LNCAP (cell line): ENCODE measurements at regions not wholly inside any gene's neighbourhood (a gene's known extent, or its start where the extent isn't known, plus 50 kb on each side); places are given as distances from the start of the nearest gene placed in this dataset.

ENCODE experiments used
- TF ChIP-seq, protein P1 (sequence below): fragments of 450-650 bp; IDR thresholded peaks from 2 replicates; pipeline ENCODE4 v1.5.1; 2017; ENCODE audit warnings: mild to moderate bottlenecking

DNA sequence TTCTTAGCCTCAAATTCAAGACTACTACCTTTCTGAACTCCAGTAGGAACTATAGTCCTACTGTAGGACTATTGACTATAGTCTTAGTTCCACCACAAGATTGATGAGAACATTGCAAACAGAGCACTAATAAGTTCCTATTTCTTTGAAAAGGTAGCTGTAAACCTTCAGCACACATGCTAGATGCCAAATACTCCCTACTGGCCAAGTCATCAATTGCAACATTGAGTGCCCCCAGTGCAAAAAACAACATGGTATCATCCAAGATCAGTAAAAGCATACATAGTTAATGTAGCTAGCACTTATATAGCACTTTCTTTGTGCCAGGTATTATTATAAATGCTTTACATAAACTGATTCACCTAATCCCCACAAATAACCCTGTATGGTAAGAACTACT, 99.8 kb downstream of the MRPL39 start:
- TF ChIP-seq, protein P1, sequence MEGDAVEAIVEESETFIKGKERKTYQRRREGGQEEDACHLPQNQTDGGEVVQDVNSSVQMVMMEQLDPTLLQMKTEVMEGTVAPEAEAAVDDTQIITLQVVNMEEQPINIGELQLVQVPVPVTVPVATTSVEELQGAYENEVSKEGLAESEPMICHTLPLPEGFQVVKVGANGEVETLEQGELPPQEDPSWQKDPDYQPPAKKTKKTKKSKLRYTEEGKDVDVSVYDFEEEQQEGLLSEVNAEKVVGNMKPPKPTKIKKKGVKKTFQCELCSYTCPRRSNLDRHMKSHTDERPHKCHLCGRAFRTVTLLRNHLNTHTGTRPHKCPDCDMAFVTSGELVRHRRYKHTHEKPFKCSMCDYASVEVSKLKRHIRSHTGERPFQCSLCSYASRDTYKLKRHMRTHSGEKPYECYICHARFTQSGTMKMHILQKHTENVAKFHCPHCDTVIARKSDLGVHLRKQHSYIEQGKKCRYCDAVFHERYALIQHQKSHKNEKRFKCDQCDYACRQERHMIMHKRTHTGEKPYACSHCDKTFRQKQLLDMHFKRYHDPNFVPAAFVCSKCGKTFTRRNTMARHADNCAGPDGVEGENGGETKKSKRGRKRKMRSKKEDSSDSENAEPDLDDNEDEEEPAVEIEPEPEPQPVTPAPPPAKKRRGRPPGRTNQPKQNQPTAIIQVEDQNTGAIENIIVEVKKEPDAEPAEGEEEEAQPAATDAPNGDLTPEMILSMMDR, result no peak

DNA sequence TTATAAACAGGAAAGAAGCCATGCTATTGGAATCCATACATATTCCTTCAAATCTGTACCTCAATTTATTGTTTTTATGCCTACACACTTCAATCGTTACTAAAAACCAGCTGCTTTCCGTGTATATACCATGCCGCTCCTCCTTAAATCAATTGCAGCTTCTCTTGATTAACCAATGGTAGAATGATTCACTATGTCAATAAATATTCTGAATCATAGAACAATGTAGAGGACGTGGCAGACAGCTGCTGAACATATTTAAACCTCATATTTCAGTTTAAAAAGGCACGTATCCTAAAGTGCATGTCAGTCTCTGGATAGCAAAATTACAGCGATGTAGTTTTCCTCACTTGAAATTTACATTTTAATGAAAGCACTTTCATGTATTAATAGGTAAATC, 100.4 kb downstream of the MRPL39 start:
- TF ChIP-seq, protein P1, result no peak

DNA sequence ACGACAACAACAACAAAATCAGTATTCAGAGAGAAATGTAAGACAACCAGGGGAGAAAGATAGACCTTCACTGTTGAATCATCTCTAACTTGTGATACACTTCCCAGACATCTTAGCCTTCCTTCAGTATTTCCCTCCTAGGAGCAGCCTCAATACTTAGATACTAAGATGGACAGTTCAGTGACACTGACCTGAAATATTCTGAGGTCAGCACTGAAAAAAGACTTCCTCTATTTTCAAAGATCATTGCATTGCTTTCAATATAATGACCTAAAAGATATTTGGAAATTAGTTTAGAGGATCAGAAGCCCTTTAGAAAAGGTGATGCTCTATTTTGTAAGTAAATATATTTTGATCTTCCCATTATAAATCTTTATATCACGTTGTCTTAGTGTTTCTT, 101.0 kb downstream of the MRPL39 start:
- TF ChIP-seq, protein P1, result no peak

DNA sequence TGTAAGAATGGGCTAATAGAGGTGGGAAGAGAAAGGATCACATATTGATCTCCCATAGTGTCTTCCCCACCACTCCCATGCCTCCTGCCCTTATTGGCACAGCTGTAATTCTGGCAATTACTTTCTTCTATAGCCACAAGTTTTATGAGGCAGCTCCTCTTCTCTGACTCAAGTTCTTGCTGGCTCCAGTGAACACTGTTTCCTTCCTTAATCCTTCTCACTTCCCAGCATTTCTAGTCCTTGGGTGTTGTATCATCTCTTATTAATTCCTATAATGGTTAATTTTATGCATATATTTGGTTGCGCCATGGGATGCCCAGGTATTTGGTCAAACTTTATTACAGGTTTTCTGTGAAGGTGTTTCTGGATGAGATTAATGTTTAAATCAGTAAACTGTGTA, 103.3 kb downstream of the MRPL39 start:
- TF ChIP-seq, protein P1, result no peak

DNA sequence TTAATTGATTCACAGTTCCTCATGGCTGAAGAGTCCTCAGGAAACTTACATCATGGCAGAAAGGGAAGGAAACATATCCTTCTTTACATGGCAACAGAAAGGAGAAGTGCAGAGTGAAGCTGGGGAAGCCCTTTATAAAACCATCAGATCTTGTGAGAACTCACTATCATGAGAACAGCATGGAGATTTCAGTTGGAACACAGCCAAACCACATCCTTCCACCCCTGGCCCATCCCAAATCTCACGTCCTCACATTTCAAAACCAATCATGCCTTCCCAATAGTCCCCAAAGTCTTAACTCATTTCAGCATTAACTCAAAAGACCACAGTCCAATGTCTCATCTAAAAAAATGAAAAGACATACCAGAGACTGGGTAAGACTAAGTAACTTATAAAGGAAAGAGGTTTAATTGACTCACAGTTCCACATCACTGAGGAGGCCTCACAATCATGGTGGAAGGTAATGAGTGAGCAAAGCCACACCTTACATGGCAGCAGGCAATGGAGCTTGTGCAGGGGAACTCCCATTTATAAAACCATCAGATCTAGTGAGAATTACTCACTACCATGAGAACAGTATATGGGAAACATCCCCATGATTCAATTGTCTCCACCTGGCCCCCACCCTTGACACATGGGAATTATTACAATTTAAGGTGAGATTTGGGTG, 105.2 kb downstream of the MRPL39 start:
- TF ChIP-seq, protein P1, result no peak

DNA sequence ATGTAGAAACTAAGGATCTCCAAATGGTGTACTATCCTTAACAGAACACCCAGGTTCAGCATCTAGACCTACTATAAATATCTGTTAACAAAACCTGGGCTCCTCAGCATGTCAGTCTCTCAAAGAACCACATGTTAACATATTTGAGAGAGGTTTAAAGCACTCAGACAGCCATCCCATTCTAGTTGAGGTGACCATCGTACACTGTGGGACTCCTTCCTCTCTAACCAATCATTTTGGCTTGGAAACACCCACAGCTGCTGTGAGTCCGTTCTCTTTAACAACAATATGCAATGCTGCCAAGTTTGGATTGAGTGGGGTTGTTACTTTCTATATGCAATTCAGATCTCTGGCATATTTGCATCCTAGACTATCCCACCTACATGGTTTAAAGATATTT, 105.8 kb downstream of the MRPL39 start:
- TF ChIP-seq, protein P1, result no peak

DNA sequence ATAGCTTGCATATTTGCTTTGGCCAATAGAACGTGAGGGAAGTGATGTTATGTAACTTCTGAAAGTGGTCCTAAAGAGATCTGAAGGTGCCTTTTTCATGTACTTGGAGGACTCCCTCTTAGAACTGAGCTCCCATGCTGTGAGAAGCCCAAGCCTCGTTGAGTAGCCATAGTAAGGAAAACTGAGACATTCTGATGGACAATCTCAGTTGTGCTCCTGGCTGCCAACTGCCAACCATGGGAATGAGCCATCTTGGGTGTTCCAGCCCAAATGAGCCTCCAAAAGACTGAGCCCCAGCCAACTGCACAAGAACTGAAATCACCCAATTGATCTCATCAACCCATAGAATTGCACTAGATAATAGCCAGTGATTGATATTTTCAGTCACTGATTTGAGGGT, 106.7 kb downstream of the MRPL39 start:
- TF ChIP-seq, protein P1, result no peak
